IMR-90 (cell line): ENCODE measurements at regions not wholly inside any gene's neighbourhood (a gene's known extent, or its start where the extent isn't known, plus 50 kb on each side); places are given as distances from the start of the nearest gene placed in this dataset.

Experiments used
- ATAC-seq: fragments of 200-7000 bp; cut with Tn5 transposase; 2 replicates; pipeline ENCODE4 v1.9.1; 2020; ENCODE audit warnings: low read depth, mild to moderate bottlenecking, moderate library complexity
- BruUV-seq: library from RNA; stranded (reverse); fragments of 400-500 nt; replicated peaks from 2 replicates; lab custom pipeline; 2021; lab: Mats Ljungman, UMichigan
- CTCF ChIA-PET: fragments of 300-600 bp; formaldehyde crosslinking; extraction: SDS; loops from one replicate; lab custom pipeline; 2021; ENCODE audit warnings: antibody characterized with exemption; lab: Yijun Ruan, JAX
- POLR2A ChIA-PET: fragments of 300-600 bp; sonication (Branson Sonifier 250); formaldehyde crosslinking; loops from one replicate; lab custom pipeline; 2022; ENCODE audit warnings: antibody characterized with exemption; ENCODE audit not compliant: unreplicated experiment; lab: Charles Lee
- DNase-seq: peaks from one replicate; pipeline ENCODE4 v3.0.0; 2013
- H2AFZ ChIP-seq: replicated peaks from 2 replicates; pipeline ENCODE3; 2013; ENCODE audit warnings: low read length, mild to moderate bottlenecking; ENCODE audit not compliant: poor library complexity
- H2AK5ac ChIP-seq: 2 replicates; pipeline ENCODE4 v1.6.1; 2013; ENCODE audit warnings: low read depth, low read length, inconsistent platforms
- H2AK9ac ChIP-seq: replicated peaks from 2 replicates; pipeline ENCODE3; 2013; ENCODE audit warnings: mild to moderate bottlenecking, low read depth, low read length, moderate library complexity; ENCODE audit not compliant: poor library complexity
- H2BK120ac ChIP-seq: 2 replicates; pipeline ENCODE4 v1.6.1; 2013; ENCODE audit warnings: low read depth, low read length, inconsistent platforms
- H2BK15ac ChIP-seq: 3 replicates; pipeline ENCODE4 v1.6.1; 2013; ENCODE audit warnings: low read depth, low read length, inconsistent platforms
- H2BK20ac ChIP-seq: 2 replicates; pipeline ENCODE4 v1.6.1; 2013; ENCODE audit warnings: low read depth, mild to moderate bottlenecking, inconsistent platforms, low read length, moderate library complexity
- H2BK5ac ChIP-seq: 2 replicates; pipeline ENCODE4 v1.6.1; 2013; ENCODE audit warnings: mild to moderate bottlenecking, low read depth, low read length, inconsistent platforms; ENCODE audit not compliant: poor library complexity, severe bottlenecking
- H3K14ac ChIP-seq: replicated peaks from 2 replicates; pipeline ENCODE4 v1.6.1; 2013; ENCODE audit warnings: low read depth, low read length, inconsistent platforms
- H3K18ac ChIP-seq: 2 replicates; pipeline ENCODE4 v1.6.1; 2013; ENCODE audit warnings: low read depth, low read length, control low read depth
- H3K23ac ChIP-seq: 2 replicates; pipeline ENCODE4 v1.6.1; 2013; ENCODE audit warnings: low read depth, low read length, inconsistent platforms
- H3K27ac ChIP-seq: 2 replicates; pipeline ENCODE4 v1.5.1; 2013; ENCODE audit warnings: mild to moderate bottlenecking, control low read depth, low read length; ENCODE audit not compliant: insufficient read depth
- H3K27me3 ChIP-seq: 2 replicates; pipeline ENCODE4 v1.6.1; 2013; ENCODE audit warnings: low read length; ENCODE audit not compliant: control insufficient read depth, insufficient read depth
- H3K36me3 ChIP-seq: 2 replicates; pipeline ENCODE4 v1.6.1; 2013; ENCODE audit warnings: low read length, mixed read lengths; ENCODE audit not compliant: control insufficient read depth, insufficient read depth
- H3K4ac ChIP-seq: 2 replicates; pipeline ENCODE4 v1.6.1; 2013; ENCODE audit warnings: low read depth, low read length, inconsistent platforms
- H3K4me1 ChIP-seq: 2 replicates; pipeline ENCODE4 v1.6.1; 2013; ENCODE audit warnings: low read length, mixed read lengths; ENCODE audit not compliant: control insufficient read depth, insufficient read depth
- H3K4me2 ChIP-seq: 2 replicates; pipeline ENCODE4 v1.6.1; 2013; ENCODE audit warnings: low read depth, mild to moderate bottlenecking, control low read depth, low read length, moderate library complexity
- H3K4me3 ChIP-seq: 2 replicates; pipeline ENCODE4 v1.5.1; 2013; ENCODE audit warnings: low read depth, mild to moderate bottlenecking, control low read depth, low read length, moderate library complexity; ENCODE audit not compliant: insufficient read depth
- H3K56ac ChIP-seq: 2 replicates; pipeline ENCODE4 v1.6.1; 2013; ENCODE audit warnings: low read length, inconsistent platforms; ENCODE audit not compliant: insufficient read depth; ENCODE audit errors: extremely low read depth
- H3K79me1 ChIP-seq, 2 experiments: 2 replicates each; pipeline ENCODE4 v1.6.1; 2013; ENCODE audit warnings: low read length in 2 of 2, inconsistent platforms in 1 of 2, low read depth in 1 of 2
- H3K9ac ChIP-seq: 2 replicates; pipeline ENCODE4 v1.6.1; 2013; ENCODE audit warnings: low read depth, low read length, control low read depth
- H3K9me1 ChIP-seq: 2 replicates; pipeline ENCODE4 v1.6.1; 2013; ENCODE audit warnings: low read length, inconsistent platforms; ENCODE audit not compliant: insufficient read depth
- H3K9me3 ChIP-seq: 2 replicates; pipeline ENCODE4 v1.6.1; 2013; ENCODE audit warnings: low read length; ENCODE audit not compliant: control insufficient read depth, insufficient read depth
- H4K20me1 ChIP-seq: 2 replicates; pipeline ENCODE4 v1.6.1; 2013; ENCODE audit warnings: low read length, inconsistent platforms; ENCODE audit not compliant: insufficient read depth
- H4K5ac ChIP-seq: 2 replicates; pipeline ENCODE4 v1.6.1; 2013; ENCODE audit warnings: mild to moderate bottlenecking, low read depth, low read length, control low read depth
- H4K8ac ChIP-seq, 2 experiments: 2 replicates each; pipeline ENCODE4 v1.6.1; 2013; ENCODE audit warnings: low read depth in 2 of 2, low read length in 2 of 2, control low read depth in 1 of 2, inconsistent platforms in 1 of 2
- H4K91ac ChIP-seq: 2 replicates; pipeline ENCODE4 v1.6.1; 2013; ENCODE audit warnings: low read depth, low read length, inconsistent platforms; ENCODE audit not compliant: insufficient read depth
- NFE2L2 ChIP-seq: fragments of 150-350 bp; IDR thresholded peaks from 2 replicates; pipeline ENCODE4 v1.6.1; 2016; ENCODE audit warnings: low read depth, mild to moderate bottlenecking, low read length
- WGBS, 2 experiments: methylation state at CpG; one replicate each; pipeline versions ENCODE4 v1.1.5 to v1.1.7; 2013; ENCODE audit warnings: missing lambda C conversion rate in 2 of 2; ENCODE audit not compliant: insufficient read length in 1 of 2; ENCODE audit errors: extremely low coverage in 2 of 2; 5-methylcytosine and 5-hydroxymethylcytosine counted together
- dilution Hi-C: fragments of 300-500 bp; cut with HindIII; formaldehyde crosslinking; loops from one replicate; pipeline ENCODE4 v1.14.3; 2018; ENCODE audit warnings: low sequenced_read_pairs; ENCODE audit not compliant: unreplicated experiment
- in situ Hi-C: fragments of 300-500 bp; cut with MboI; formaldehyde crosslinking; loops from 3 replicates; pipeline ENCODE4 v1.14.3; 2019; ENCODE audit warnings: low sequenced_read_pairs, inconsistent platforms, mixed read lengths
- intact Hi-C: fragments of 100-400 bp; cut with micrococcal nuclease; formaldehyde crosslinking; loops from 2 replicates; pipeline ENCODE4 v1.10.0; 2022

DNA sequence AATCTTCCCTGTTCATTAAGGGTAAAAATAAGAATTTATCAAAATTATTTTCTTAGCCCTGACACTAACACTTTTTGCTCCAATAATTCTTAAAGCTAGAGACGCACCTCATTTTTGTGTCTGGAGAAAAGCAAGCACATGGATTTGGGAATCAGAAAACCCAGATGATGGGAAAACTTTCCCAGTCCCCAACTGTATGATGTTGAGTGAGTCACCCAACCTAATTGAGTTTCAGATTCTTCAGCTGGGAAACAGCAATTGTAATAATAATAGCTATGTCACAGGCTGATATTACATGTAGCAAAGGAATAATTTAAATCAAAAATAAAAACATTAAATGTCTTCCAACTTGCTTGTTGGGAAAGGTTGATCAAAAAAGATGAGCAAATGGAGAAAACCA, 159.0 kb downstream of the MIS18A start:
- no TSS peak for BruUV-seq

More for the DNA sequence above, 159.0 kb downstream of the MIS18A start:
- TF ChIP-seq NFE2L2: no peak
- Histone ChIP-seq H3K4me3 (no peak overlapping the region), H4K91ac (no peak overlapping the region), H3K27ac (no peak overlapping the region), H3K9me1 (no peaks in the 10 kb centered on the region), H2BK20ac (no peak overlapping the region), H2AK5ac (no peak overlapping the region), H2BK120ac (no peak overlapping the region), H3K79me1 (no peaks in the 10 kb centered on the region), H2AK9ac (no peak overlapping the region), H3K23ac (no peak overlapping the region), H4K5ac (no peak overlapping the region), H2BK15ac (no peak overlapping the region), H3K36me3 (no peaks in the 10 kb centered on the region), H2BK5ac (no peak overlapping the region), H3K4me2 (no peak overlapping the region), H3K27me3 (no peaks in the 10 kb centered on the region), H3K9ac (no peak overlapping the region), H3K4ac (no peak overlapping the region), H3K4me1 (no peaks in the 10 kb centered on the region), H3K14ac (no peak overlapping the region), H4K20me1 (no peaks in the 10 kb centered on the region), H3K56ac (no peak overlapping the region), H3K9me3 (peaks cover 2% of the 10 kb centered on the region; the same call in 1 of the 2 replicates), H3K18ac (no peak overlapping the region), H2AFZ (no peak overlapping the region), H4K8ac (no peak overlapping the region)
- CTCF ChIA-PET: interaction anchor here (0.7 kb wide), 1 partner anchor 84 kb away, joined by 3 read pairs; no protein-coding TSS in a partner anchor
- POLR2A ChIA-PET: no interaction called here
- WGBS, 2 experiments: no CpG with 5 or more reads among the region's 1 CpG
- ATAC-seq (no peak), DNase-seq (no peak)
- dilution Hi-C loops (no loop called here), intact Hi-C loops (no loop called here), in situ Hi-C loops (no loop called here)
